H1 (cell line): ENCODE measurements at regions not wholly inside any gene's neighbourhood (a gene's known extent, or its start where the extent isn't known, plus 50 kb on each side); places are given as distances from the start of the nearest gene placed in this dataset.
A peak's percentile ranks its signal among the peaks of the same experiment; 100 is the strongest.

Source experiments
- CTCF ChIA-PET: fragments of 300-600 bp; sonication (Branson Sonifier 250); formaldehyde crosslinking; loops from one replicate; lab custom pipeline; 2021; ENCODE audit not compliant: partially characterized antibody; lab: Charles Lee
- POLR2A ChIA-PET: fragments of 300-600 bp; sonication (Branson Sonifier 250); formaldehyde crosslinking; loops from one replicate; lab custom pipeline; 2021; ENCODE audit warnings: inconsistent platforms; ENCODE audit not compliant: partially characterized antibody; lab: Charles Lee
- DNase-seq, 2 experiments: peaks; one replicate each; pipeline versions ENCODE4 v3.0.0 to v3.0.0-alpha.2; 2010 to 2022; ENCODE audit warnings: low spot score in 2 of 2, low read depth in 1 of 2, mixed read lengths in 1 of 2
- FAIRE-seq: peaks from 2 replicates; lab custom pipeline; 2011; peaks lifted over from hg19 to GRCh38; lab: Jason Lieb, UNC
- H2AFZ ChIP-seq: 2 replicates; pipeline ENCODE4 v1.8.1; 2012; ENCODE audit warnings: low read length, inconsistent platforms
- H2AK5ac ChIP-seq: 2 replicates; pipeline ENCODE4 v1.6.1; 2013; ENCODE audit warnings: low read depth, low read length
- H2BK120ac ChIP-seq: replicated peaks from 2 replicates; pipeline ENCODE3; 2013; ENCODE audit warnings: low read depth, low read length, inconsistent platforms
- H2BK12ac ChIP-seq: 2 replicates; pipeline ENCODE4 v1.6.1; 2013; ENCODE audit warnings: low read depth, low read length
- H2BK15ac ChIP-seq: 2 replicates; pipeline ENCODE4 v1.6.1; 2013; ENCODE audit warnings: low read length
- H2BK20ac ChIP-seq: 2 replicates; pipeline ENCODE4 v1.6.1; 2013; ENCODE audit warnings: low read length
- H2BK5ac ChIP-seq: 2 replicates; pipeline ENCODE4 v1.6.1; 2013; ENCODE audit warnings: low read depth, low read length
- H3K14ac ChIP-seq: 2 replicates; pipeline ENCODE4 v1.6.1; 2013; ENCODE audit warnings: inconsistent platforms; ENCODE audit not compliant: insufficient read length
- H3K18ac ChIP-seq: 2 replicates; pipeline ENCODE4 v1.6.1; 2013; ENCODE audit warnings: low read length; ENCODE audit errors: extremely low read depth
- H3K23ac ChIP-seq: 2 replicates; pipeline ENCODE4 v1.6.1; 2013; ENCODE audit warnings: inconsistent platforms; ENCODE audit not compliant: insufficient read length
- H3K23me2 ChIP-seq: 2 replicates; pipeline ENCODE4 v1.6.1; 2013; ENCODE audit warnings: low read depth, low read length
- H3K27ac ChIP-seq: 2 replicates; pipeline ENCODE4 v1.6.1; 2011; ENCODE audit warnings: low read depth, low read length, inconsistent platforms
- H3K27me3 ChIP-seq, 4 experiments: replicated peaks in 1 of 4; 1 replicate in 1 of 4; 2 replicates in 3 of 4; pipeline versions ENCODE4 v1.6.1 to v1.8.1; 2011 to 2013; ENCODE audit warnings: low read length in 3 of 4, mild to moderate bottlenecking in 3 of 4, inconsistent platforms in 2 of 4, mixed read lengths in 2 of 4, moderate library complexity in 1 of 4; ENCODE audit not compliant: control insufficient read depth in 3 of 4, insufficient read depth in 3 of 4; ENCODE audit errors: extremely low read depth in 1 of 4
- H3K36me3 ChIP-seq, 4 experiments: 2 replicates each; pipeline versions ENCODE4 v1.6.1 to v1.8.1; 2011 to 2013; ENCODE audit warnings: mild to moderate bottlenecking in 4 of 4, low read length in 3 of 4, moderate library complexity in 2 of 4, control low read depth in 1 of 4, inconsistent platforms in 1 of 4; ENCODE audit not compliant: insufficient read depth in 4 of 4, control insufficient read depth in 2 of 4
- H3K4ac ChIP-seq: replicated peaks from 2 replicates; pipeline ENCODE3; 2013; ENCODE audit warnings: low read length, low read depth, mixed read lengths, inconsistent platforms; ENCODE audit not compliant: insufficient read length
- H3K4me1 ChIP-seq, 4 experiments: replicated peaks in 1 of 4; 1 replicate in 1 of 4; 2 replicates in 3 of 4; pipeline versions ENCODE4 v1.6.1 to v1.8.1; 2011 to 2013; ENCODE audit warnings: low read length in 3 of 4, inconsistent platforms in 2 of 4, mixed read lengths in 1 of 4; ENCODE audit not compliant: insufficient read depth in 4 of 4, control insufficient read depth in 3 of 4
- H3K4me2 ChIP-seq, 2 experiments: 2 replicates each; pipeline versions ENCODE4 v1.6.1 to v1.8.1; 2011 to 2013; ENCODE audit warnings: low read depth in 2 of 2, low read length in 2 of 2, control low read depth in 1 of 2, inconsistent platforms in 1 of 2, mild to moderate bottlenecking in 1 of 2; ENCODE audit not compliant: insufficient read depth in 1 of 2
- H3K4me3 ChIP-seq, 4 experiments: fragments of 200-600, 300-600 bp in 1 of 4; sonication (generic), shearing (Covaris generic), sonication (Bioruptor Twin) in 1 of 4; 2 replicates each; pipeline versions ENCODE4 v1.5.1 to v1.8.1; 2011 to 2016; ENCODE audit warnings: low read length in 4 of 4, low read depth in 3 of 4, control low read depth in 2 of 4, inconsistent platforms in 2 of 4, mild to moderate bottlenecking in 2 of 4, mixed read lengths in 1 of 4, moderate library complexity in 1 of 4; ENCODE audit not compliant: insufficient read depth in 2 of 4; ENCODE audit errors: extremely low read depth in 1 of 4
- H3K56ac ChIP-seq: replicated peaks from 2 replicates; pipeline ENCODE3; 2013; ENCODE audit warnings: low read depth, mild to moderate bottlenecking, mixed read lengths, low read length, inconsistent platforms; ENCODE audit not compliant: insufficient read length
- H3K79me1 ChIP-seq: 2 replicates; pipeline ENCODE4 v1.6.1; 2013; ENCODE audit warnings: low read depth, low read length, control low read depth
- H3K79me2 ChIP-seq, 2 experiments: 2 replicates each; pipeline versions ENCODE4 v1.6.1 to v1.8.1; 2012 to 2013; ENCODE audit warnings: low read length in 2 of 2, mild to moderate bottlenecking in 2 of 2, inconsistent platforms in 1 of 2; ENCODE audit not compliant: insufficient read depth in 2 of 2, control insufficient read depth in 1 of 2
- H3K9ac ChIP-seq, 4 experiments: replicated peaks in 1 of 4; 1 replicate in 1 of 4; 2 replicates in 3 of 4; pipeline versions ENCODE4 v1.6.1 to v1.8.1; 2011 to 2013; ENCODE audit warnings: low read depth in 3 of 4, low read length in 3 of 4, control low read depth in 2 of 4, mild to moderate bottlenecking in 2 of 4, moderate library complexity in 2 of 4, inconsistent platforms in 1 of 4; ENCODE audit errors: extremely low read depth in 1 of 4
- H3K9me3 ChIP-seq, 2 experiments: 2 replicates each; pipeline versions ENCODE4 v1.6.1 to v1.8.1; 2012 to 2013; ENCODE audit warnings: mild to moderate bottlenecking in 2 of 2, moderate library complexity in 2 of 2, control low read depth in 1 of 2, inconsistent platforms in 1 of 2, low read depth in 1 of 2, low read length in 1 of 2, mixed read lengths in 1 of 2; ENCODE audit not compliant: insufficient read depth in 2 of 2
- H4K20me1 ChIP-seq, 2 experiments: replicated peaks in 1 of 2; 2 replicates each; pipeline versions ENCODE3 to v1.8.1; 2011 to 2013; ENCODE audit warnings: inconsistent platforms in 2 of 2, low read length in 2 of 2, mild to moderate bottlenecking in 1 of 2; ENCODE audit not compliant: insufficient read depth in 2 of 2, control insufficient read depth in 1 of 2
- H4K5ac ChIP-seq: 2 replicates; pipeline ENCODE4 v1.6.1; 2013; ENCODE audit warnings: low read length, low read depth, mixed read lengths, inconsistent platforms; ENCODE audit not compliant: insufficient read length
- H4K8ac ChIP-seq: 2 replicates; pipeline ENCODE4 v1.8.0; 2013; ENCODE audit warnings: mild to moderate bottlenecking, moderate library complexity, low read length, inconsistent platforms; ENCODE audit not compliant: insufficient read depth; ENCODE audit errors: extremely low read depth
- H4K91ac ChIP-seq: replicated peaks from 2 replicates; pipeline ENCODE3; 2013; ENCODE audit warnings: low read length, mixed read lengths, inconsistent platforms; ENCODE audit not compliant: insufficient read length
- CEBPB ChIP-seq: IDR thresholded peaks from 2 replicates; pipeline ENCODE4 v1.6.1; 2012; ENCODE audit warnings: low read depth, low read length
- KDM1A ChIP-seq: fragments of 200-600, 300-600 bp; sonication (generic); IDR thresholded peaks from 2 replicates; pipeline ENCODE4 v1.7.1; 2016; ENCODE audit warnings: mild to moderate bottlenecking, low read length, borderline replicate concordance
- PHF8 ChIP-seq: fragments of 200-600 bp; sonication (generic); conservative IDR thresholded peaks from 2 replicates; pipeline ENCODE4 v1.7.1; 2012; ENCODE audit warnings: low read depth, mild to moderate bottlenecking, inconsistent platforms, low read length, moderate library complexity
- RAD21 ChIP-seq, 2 experiments: IDR thresholded peaks in 1 of 2; conservative IDR thresholded peaks in 1 of 2; 2 replicates each; pipeline ENCODE4 v1.6.1; 2011; ENCODE audit warnings: low read depth in 2 of 2, low read length in 2 of 2, improper control_type of control experiment in 1 of 2, inconsistent platforms in 1 of 2, mild to moderate bottlenecking in 1 of 2, moderate library complexity in 1 of 2
- WGBS, 2 experiments: shearing (Covaris generic) in 1 of 2; methylation state at CpG; one replicate each; pipeline versions ENCODE4 v1.1.6 to v1.1.7; 2013 to 2015; ENCODE audit warnings: low lambda C conversion rate in 2 of 2, mixed read lengths in 2 of 2, inconsistent platforms in 1 of 2, low coverage in 1 of 2, missing lambda C conversion rate in 1 of 2; ENCODE audit not compliant: insufficient replicate concordance in 2 of 2, insufficient coverage in 1 of 2, insufficient read length in 1 of 2; ENCODE audit errors: extremely low coverage in 1 of 2, missing lambda C conversion rate in 1 of 2; 5-methylcytosine and 5-hydroxymethylcytosine counted together

GRCh38 chr3:168952551-168952950, 711.0 kb downstream of the MECOM start:
- H3K14ac ChIP-seq = no peak overlapping the region
- peaks cover 0 to 3% (median 0%) of the 10 kb centered on the region in 4 experiments; a peak in 2 of 7 replicates for H3K4me1 ChIP-seq
- H3K9ac ChIP-seq = no peak overlapping the region
- no peak overlapping the region for H2BK15ac ChIP-seq
- H3K4ac ChIP-seq = no peak overlapping the region
- TF ChIP-seq CEBPB = peak; percentile 94
- TF ChIP-seq RAD21 (IDR thresholded peaks at IDR 0.05 in 1 of 2, conservative IDR thresholded peaks at IDR 0.05 in 1 of 2; ENCODE audit: low read depth in 2 of 2, low read length in 2 of 2) = peak in 1 of 2 experiments; percentile 18; a peak in 2 of 4 replicates
- TF ChIP-seq KDM1A = no peak
- TF ChIP-seq PHF8 = no peak
- no peak overlapping the region for H3K4me2 ChIP-seq
- DNase-seq (no peak), FAIRE-seq (no peak)
- H4K20me1 ChIP-seq = no peaks in the 10 kb centered on the region
- no peaks in the 10 kb centered on the region for H3K79me1 ChIP-seq
- no peak overlapping the region for H3K4me3 ChIP-seq
- H2AFZ ChIP-seq = no peak overlapping the region
- no peak overlapping the region for H2BK12ac ChIP-seq
- H4K5ac ChIP-seq = no peak overlapping the region
- H4K8ac ChIP-seq = no peak overlapping the region
- no peak overlapping the region for H2BK120ac ChIP-seq
- no peaks in the 10 kb centered on the region for H3K23me2 ChIP-seq
- H3K9me3 ChIP-seq = peaks cover 4 to 6% of the 10 kb centered on the region in 2 experiments; a peak in 2 of 4 replicates
- H2BK20ac ChIP-seq = no peak overlapping the region
- CTCF ChIA-PET = interaction anchor here (0.7 to 2.0 kb wide), 14 partner anchors 9 to 694 kb away, joined by 3 to 7 read pairs (median 4); no protein-coding TSS in a partner anchor
- H2AK5ac ChIP-seq = no peak overlapping the region
- H3K56ac ChIP-seq = no peak overlapping the region
- no peak overlapping the region for H2BK5ac ChIP-seq
- no peak overlapping the region for H4K91ac ChIP-seq
- H3K27me3 ChIP-seq = peaks cover 0 to 1% (median 0%) of the 10 kb centered on the region in 4 experiments; a peak in 1 of 7 replicates
- no peak overlapping the region for H3K18ac ChIP-seq
- WGBS, 2 experiments = 58% methylated on average over 4 of the region's 4 CpGs; no CpG with 5 or more reads in 1 of the 2 experiments
- no peaks in the 10 kb centered on the region for H3K36me3 ChIP-seq
- H3K27ac ChIP-seq = no peak overlapping the region
- H3K23ac ChIP-seq = no peak overlapping the region
- POLR2A ChIA-PET = no interaction called here
- no peaks in the 10 kb centered on the region for H3K79me2 ChIP-seq
